ENCODE measurements at regions not wholly inside any gene's neighbourhood (a gene's known extent, or its start where the extent isn't known, plus 50 kb on each side); places are given as distances from the start of the nearest gene placed in this dataset.
"Not testable (repeated sequence)": the region's sequence is repeated elsewhere in the genome, so short reads cannot be mapped to it uniquely, and the experiment has no call there.

GRCh38 chr6:139736325-139736906 is 362.0 kb upstream of the CITED2 start:
- no peak for DNase-seq (ENCODE audit: low read depth in 1 of 2, low spot score in 1 of 2)
- no peak for TF ChIP-seq JUND (IDR thresholded peaks at IDR 0.05; ENCODE audit: low read depth)
- in situ Hi-C loops (cut with HindIII; ENCODE audit: low pct_unique_long_range_greater_than_20kb, low sequenced_read_pairs) = no loop called here

GRCh38 chr6:139732451-139732850 is 358.0 kb upstream of the CITED2 start:
- TF ChIP-seq JUND (IDR thresholded peaks at IDR 0.05; ENCODE audit: low read depth) = no peak
- peak in 1 of 2 experiments; percentile 42 for DNase-seq (ENCODE audit: low read depth in 1 of 2, low spot score in 1 of 2)
- in situ Hi-C loops (cut with HindIII; ENCODE audit: low pct_unique_long_range_greater_than_20kb, low sequenced_read_pairs) = no loop called here

- in situ Hi-C loops (cut with HindIII; ENCODE audit: low pct_unique_long_range_greater_than_20kb, low sequenced_read_pairs) = no loop called here
- TF ChIP-seq JUND (IDR thresholded peaks at IDR 0.05; ENCODE audit: low read depth) = no peak
- DNase-seq (ENCODE audit: low read depth in 1 of 2, low spot score in 1 of 2) = no peak
Measured at GRCh38 chr6:139730340-139730974, 356.0 kb upstream of the CITED2 start.

- no peak for DNase-seq (ENCODE audit: low read depth in 1 of 2, low spot score in 1 of 2)
- TF ChIP-seq JUND (IDR thresholded peaks at IDR 0.05; ENCODE audit: low read depth) = no peak
- in situ Hi-C loops (cut with HindIII; ENCODE audit: low pct_unique_long_range_greater_than_20kb, low sequenced_read_pairs) = no loop called here
Measured at GRCh38 chr6:139728876-139729427, 354.5 kb upstream of the CITED2 start.

- in situ Hi-C loops (cut with HindIII; ENCODE audit: low pct_unique_long_range_greater_than_20kb, low sequenced_read_pairs); DNase-seq (ENCODE audit: low read depth in 1 of 2, low spot score in 1 of 2): not testable (repeated sequence)
Measured at GRCh38 chr6:139726272-139726671, 351.8 kb upstream of the CITED2 start.

- no peak for DNase-seq (ENCODE audit: low read depth in 1 of 2, low spot score in 1 of 2)
- TF ChIP-seq JUND (IDR thresholded peaks at IDR 0.05; ENCODE audit: low read depth) = no peak
- in situ Hi-C loops (cut with HindIII; ENCODE audit: low pct_unique_long_range_greater_than_20kb, low sequenced_read_pairs) = no loop called here
Measured at GRCh38 chr6:139722530-139722929, 348.1 kb upstream of the CITED2 start.

- no peak for DNase-seq (ENCODE audit: low read depth in 1 of 2, low spot score in 1 of 2)
- TF ChIP-seq JUND (IDR thresholded peaks at IDR 0.05; ENCODE audit: low read depth) = no peak
- in situ Hi-C loops (cut with HindIII; ENCODE audit: low pct_unique_long_range_greater_than_20kb, low sequenced_read_pairs) = no loop called here
Measured at GRCh38 chr6:139721954-139722353, 347.5 kb upstream of the CITED2 start.

GRCh38 chr6:139713900-139714506 is 339.6 kb upstream of the CITED2 start:
- in situ Hi-C loops (cut with HindIII; ENCODE audit: low pct_unique_long_range_greater_than_20kb, low sequenced_read_pairs) = no loop called here
- peak in 1 of 2 experiments; percentile 79 for DNase-seq (ENCODE audit: low read depth in 1 of 2, low spot score in 1 of 2)
- no peak for TF ChIP-seq JUND (IDR thresholded peaks at IDR 0.05; ENCODE audit: low read depth)

GRCh38 chr6:139713424-139713823 is 339.0 kb upstream of the CITED2 start:
- peak in 1 of 2 experiments; percentile 5 for DNase-seq (ENCODE audit: low read depth in 1 of 2, low spot score in 1 of 2)
- no peak for TF ChIP-seq JUND (IDR thresholded peaks at IDR 0.05; ENCODE audit: low read depth)

GRCh38 chr6:139712830-139713229 is 338.4 kb upstream of the CITED2 start:
- DNase-seq (ENCODE audit: low read depth in 1 of 2, low spot score in 1 of 2) = no peak
- in situ Hi-C loops (cut with HindIII; ENCODE audit: low pct_unique_long_range_greater_than_20kb, low sequenced_read_pairs) = no loop called here
- TF ChIP-seq JUND (IDR thresholded peaks at IDR 0.05; ENCODE audit: low read depth) = no peak

More at GRCh38 chr6:139713424-139713823, 339.0 kb upstream of the CITED2 start:
- in situ Hi-C loops (cut with HindIII; ENCODE audit: low pct_unique_long_range_greater_than_20kb, low sequenced_read_pairs) = no loop called here

- in situ Hi-C loops (cut with HindIII; ENCODE audit: low pct_unique_long_range_greater_than_20kb, low sequenced_read_pairs) = no loop called here
- TF ChIP-seq JUND (IDR thresholded peaks at IDR 0.05; ENCODE audit: low read depth) = no peak
- no peak for DNase-seq (ENCODE audit: low read depth in 1 of 2, low spot score in 1 of 2)
Measured at GRCh38 chr6:139711804-139712585, 337.5 kb upstream of the CITED2 start.

GRCh38 chr6:139710556-139710955 is 336.1 kb upstream of the CITED2 start:
- no peak for TF ChIP-seq JUND (IDR thresholded peaks at IDR 0.05; ENCODE audit: low read depth)
- in situ Hi-C loops (cut with HindIII; ENCODE audit: low pct_unique_long_range_greater_than_20kb, low sequenced_read_pairs) = no loop called here
- no peak for DNase-seq (ENCODE audit: low read depth in 1 of 2, low spot score in 1 of 2)

Data from T47D (cell line).